Fibroblast of skin of abdomen (primary cell): ENCODE measurements at regions not wholly inside any gene's neighbourhood (a gene's known extent, or its start where the extent isn't known, plus 50 kb on each side); places are given as distances from the start of the nearest gene placed in this dataset.

Experiments
- DNase-seq: peaks from one replicate; pipeline ENCODE4 v3.0.0-alpha.2; 2013

- DNase-seq: no peak
Measured at GRCh38 chrX:147838465-147839131, 73.1 kb upstream of the FMR1 start.

DNA sequence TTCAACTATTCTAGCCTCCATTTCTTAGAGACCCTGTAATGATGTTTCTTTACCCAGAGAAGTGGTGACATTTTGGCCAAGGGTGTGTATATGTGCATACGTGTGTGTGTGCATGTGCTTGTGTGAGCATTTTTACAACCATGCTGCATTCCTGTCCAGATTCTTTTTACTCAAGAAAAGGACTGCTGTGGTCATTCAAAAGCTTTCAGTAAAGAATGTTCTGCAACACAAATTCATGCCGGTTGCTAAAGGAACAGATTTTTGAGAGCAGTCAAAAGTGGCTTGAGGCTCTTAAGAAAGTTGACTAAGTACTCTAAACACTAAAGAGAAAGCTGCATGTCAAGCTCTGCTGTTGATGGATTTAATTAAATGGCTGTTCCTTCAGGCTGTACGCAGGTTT is 65.0 kb upstream of the FMR1 start:
- no peak for DNase-seq

GRCh38 chrX:147847999-147848398 is 63.7 kb upstream of the FMR1 start:
- no peak for DNase-seq

DNA sequence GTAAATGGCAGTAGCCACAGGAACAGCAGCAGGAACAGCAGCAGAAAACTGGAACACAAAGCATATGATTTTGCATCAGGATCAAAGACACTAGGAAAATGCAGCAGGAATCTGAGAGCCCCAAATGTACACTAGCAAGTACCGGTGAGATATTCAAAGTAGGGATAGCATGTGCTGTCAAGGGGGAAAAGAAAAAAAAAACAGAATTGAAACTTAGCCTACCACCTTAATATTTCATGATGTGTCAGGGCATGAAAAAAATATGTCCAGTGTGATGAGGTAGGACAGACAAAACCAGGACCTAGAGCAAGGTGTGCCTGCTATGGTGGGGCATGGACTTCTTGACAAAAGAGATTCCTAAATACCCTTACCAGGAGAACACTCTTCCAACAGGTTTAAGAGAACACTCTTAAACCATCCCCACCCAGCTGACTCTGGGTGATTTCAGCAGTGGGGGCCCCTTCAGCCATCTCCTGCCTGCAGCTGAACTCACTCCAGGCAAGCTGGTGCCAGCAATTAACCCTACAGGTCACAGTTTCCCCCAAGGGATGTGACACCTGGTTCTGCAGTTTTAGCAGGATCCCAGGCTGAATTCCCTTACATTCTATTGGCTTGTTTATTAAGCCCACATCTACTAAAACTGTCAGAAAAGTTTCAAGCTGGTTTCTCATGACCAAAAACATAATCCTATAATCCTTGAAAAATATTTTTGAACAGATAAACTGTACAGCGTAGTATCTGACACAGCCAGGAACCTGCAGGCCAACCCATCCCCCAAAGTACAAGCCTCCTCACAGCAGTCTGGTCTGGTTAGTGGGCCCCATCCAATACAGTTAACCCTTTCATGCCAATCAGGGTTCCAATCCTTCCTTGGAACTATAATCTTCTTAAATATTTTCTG is 62.9 kb upstream of the FMR1 start:
- no peak for DNase-seq

- DNase-seq: no peak
Measured at GRCh38 chrX:147850875-147851274, 60.8 kb upstream of the FMR1 start.

DNA sequence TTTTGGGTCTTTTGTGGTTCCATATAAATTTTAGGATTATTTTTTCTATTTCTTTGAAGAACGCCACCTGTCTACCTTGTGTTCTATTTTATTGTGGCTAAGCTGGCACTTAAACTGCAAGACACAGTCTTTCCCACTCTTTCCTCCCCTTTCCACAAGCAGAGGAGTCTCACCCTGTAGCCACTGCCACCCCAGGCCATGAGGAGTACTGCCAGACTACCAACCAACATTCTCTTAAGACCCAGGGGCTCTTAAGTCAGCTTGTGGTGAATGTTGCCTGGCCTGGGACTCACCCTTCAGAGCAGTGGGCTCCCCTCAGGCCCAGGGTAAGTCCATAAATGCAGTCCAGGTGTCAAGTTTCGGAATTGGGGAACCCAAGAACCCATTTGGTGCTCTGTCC is 58.0 kb upstream of the FMR1 start:
- DNase-seq: no peak

DNA sequence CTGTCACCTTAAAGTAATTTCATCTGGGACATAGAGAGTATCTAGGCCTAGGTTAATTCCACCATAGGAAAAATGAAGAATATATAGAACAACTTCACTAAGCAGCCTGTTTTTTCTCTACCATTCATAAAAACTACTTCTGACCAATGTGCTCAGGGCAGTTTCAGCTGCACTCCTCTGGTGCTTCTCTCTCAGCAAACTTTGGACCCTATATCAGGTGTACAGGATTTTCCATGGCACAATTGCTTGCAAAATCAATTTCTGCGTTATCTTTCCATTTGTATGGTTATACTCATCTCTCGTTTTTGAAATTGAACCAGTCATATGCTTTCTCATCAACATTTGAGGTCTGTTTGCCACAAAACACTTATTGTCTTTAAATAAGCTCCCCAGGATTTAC is 52.1 kb upstream of the FMR1 start:
- no peak for DNase-seq
